ENCODE measurements at regions not wholly inside any gene's neighbourhood (a gene's known extent, or its start where the extent isn't known, plus 50 kb on each side); places are given as distances from the start of the nearest gene placed in this dataset.

DNA sequence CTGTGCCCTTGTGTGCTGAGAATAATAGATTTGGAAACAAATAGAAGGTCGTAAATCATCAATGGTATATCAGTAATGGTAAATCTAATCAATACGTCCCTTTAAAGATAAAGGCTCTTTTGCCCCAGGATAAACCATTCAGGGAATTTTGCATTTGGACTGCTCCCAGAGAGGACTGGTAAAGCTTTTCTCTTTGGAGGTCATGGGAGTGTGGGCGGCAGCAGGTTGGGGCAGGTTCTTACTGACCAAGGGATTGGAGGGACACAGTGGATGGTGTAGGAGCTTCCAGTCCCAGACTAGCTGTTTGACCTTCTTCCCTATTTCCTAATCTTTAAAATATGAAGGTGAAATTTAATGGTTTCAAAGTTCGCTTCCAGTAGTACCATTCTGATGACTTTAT is 87.8 kb upstream of the NTF3 start:
- no peak for TF ChIP-seq POLR2AphosphoS5 (IDR thresholded peaks at IDR 0.05; ENCODE audit: insufficient read depth in 1 of 2, low read depth in 1 of 2)
- TF ChIP-seq, protein P1, sequence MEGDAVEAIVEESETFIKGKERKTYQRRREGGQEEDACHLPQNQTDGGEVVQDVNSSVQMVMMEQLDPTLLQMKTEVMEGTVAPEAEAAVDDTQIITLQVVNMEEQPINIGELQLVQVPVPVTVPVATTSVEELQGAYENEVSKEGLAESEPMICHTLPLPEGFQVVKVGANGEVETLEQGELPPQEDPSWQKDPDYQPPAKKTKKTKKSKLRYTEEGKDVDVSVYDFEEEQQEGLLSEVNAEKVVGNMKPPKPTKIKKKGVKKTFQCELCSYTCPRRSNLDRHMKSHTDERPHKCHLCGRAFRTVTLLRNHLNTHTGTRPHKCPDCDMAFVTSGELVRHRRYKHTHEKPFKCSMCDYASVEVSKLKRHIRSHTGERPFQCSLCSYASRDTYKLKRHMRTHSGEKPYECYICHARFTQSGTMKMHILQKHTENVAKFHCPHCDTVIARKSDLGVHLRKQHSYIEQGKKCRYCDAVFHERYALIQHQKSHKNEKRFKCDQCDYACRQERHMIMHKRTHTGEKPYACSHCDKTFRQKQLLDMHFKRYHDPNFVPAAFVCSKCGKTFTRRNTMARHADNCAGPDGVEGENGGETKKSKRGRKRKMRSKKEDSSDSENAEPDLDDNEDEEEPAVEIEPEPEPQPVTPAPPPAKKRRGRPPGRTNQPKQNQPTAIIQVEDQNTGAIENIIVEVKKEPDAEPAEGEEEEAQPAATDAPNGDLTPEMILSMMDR (IDR thresholded peaks at IDR 0.05): no peak
